ENCODE measurements at regions not wholly inside any gene's neighbourhood (a gene's known extent, or its start where the extent isn't known, plus 50 kb on each side); places are given as distances from the start of the nearest gene placed in this dataset.
A peak's percentile ranks its signal among the peaks of the same experiment; 100 is the strongest.

DNA sequence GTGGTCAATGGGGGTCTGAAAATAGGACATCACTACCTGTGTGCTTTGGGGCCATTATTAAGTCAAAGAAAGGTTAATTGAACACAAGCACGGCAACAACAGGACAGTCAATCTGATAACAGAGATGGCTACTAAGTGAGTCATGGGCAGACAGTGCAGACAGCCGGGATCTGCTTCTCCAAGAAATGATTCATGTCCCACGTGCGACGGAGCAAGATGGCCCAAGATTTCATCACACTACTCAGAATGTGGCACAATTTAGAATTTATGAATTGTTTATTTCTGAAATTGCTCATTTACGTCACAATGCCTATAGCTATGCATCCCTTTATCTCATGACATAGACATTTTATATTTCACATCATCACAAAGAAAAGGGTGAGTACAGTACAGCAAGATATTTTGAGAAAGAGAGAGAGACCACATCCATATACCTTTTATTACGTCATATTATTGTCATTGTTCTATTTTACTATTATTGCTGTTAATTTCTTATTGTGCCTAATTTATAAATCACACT lies 770.6 kb upstream of the NR2F2 start:
- no peak overlapping the region for H3K27ac ChIP-seq (ENCODE audit: low read depth, low read length)
- H3K79me1 ChIP-seq (ENCODE audit: low read length) = no peaks in the 10 kb centered on the region
- H3K56ac ChIP-seq (ENCODE audit: low read length) = no peak overlapping the region
- peak; percentile 48 for DNase-seq
- H3K4me1 ChIP-seq (ENCODE audit: control insufficient read depth, low read depth, low read length) = no peaks in the 10 kb centered on the region
- H3K79me2 ChIP-seq (ENCODE audit: control insufficient read depth, insufficient read depth, low read length) = no peaks in the 10 kb centered on the region
- H3K36me3 ChIP-seq (ENCODE audit: control insufficient read depth, insufficient read depth, low read length) = no peaks in the 10 kb centered on the region
- no peak overlapping the region for H2BK15ac ChIP-seq (replicated peaks; ENCODE audit: low read depth)
- no peak overlapping the region for H3K18ac ChIP-seq (ENCODE audit: low read length)
- H3K4me3 ChIP-seq (ENCODE audit: low read length) = no peak overlapping the region
- no peak overlapping the region for H3K4me2 ChIP-seq (ENCODE audit: low read length)
- H3K9ac ChIP-seq (ENCODE audit: low read length) = no peak overlapping the region
- no peak overlapping the region for H2AK5ac ChIP-seq (ENCODE audit: low read length)
- H2BK5ac ChIP-seq (ENCODE audit: low read length) = no peak overlapping the region
- no peaks in the 10 kb centered on the region for H3K27me3 ChIP-seq (ENCODE audit: insufficient read depth, low read length, poor library complexity)
- no peak overlapping the region for H3K4ac ChIP-seq (ENCODE audit: low read depth, low read length)
- H2BK120ac ChIP-seq (ENCODE audit: low read depth, low read length) = no peak overlapping the region
- WGBS (ENCODE audit: extremely low coverage, insufficient coverage, low lambda C conversion rate) = no CpG with 5 or more reads among the region's 7 CpGs
- no peak overlapping the region for H4K5ac ChIP-seq (ENCODE audit: low read length)
- H3K23ac ChIP-seq (ENCODE audit: low read length) = no peak overlapping the region
- no peak overlapping the region for H4K8ac ChIP-seq (ENCODE audit: low read depth, low read length)

DNA sequence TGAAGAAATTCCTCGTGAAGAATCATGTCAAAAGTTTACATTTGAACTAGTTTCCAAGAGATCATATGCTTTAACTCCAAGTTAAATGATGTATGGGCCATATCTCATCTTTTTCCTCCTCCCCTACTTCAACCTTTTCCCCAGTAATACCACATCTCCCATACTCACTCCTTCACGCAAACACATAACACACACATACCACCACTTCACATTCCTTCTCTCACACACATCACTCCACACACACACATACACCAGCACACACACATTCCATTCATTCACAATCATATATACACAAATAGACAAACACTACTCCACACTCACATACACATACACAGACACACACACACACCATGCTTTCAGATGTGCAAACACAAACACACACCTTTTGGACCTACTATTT lies 769.0 kb upstream of the NR2F2 start:
- H3K18ac ChIP-seq (ENCODE audit: low read length) = no peak overlapping the region
- no peak overlapping the region for H4K5ac ChIP-seq (ENCODE audit: low read length)
- 100% methylated on average over 1 of the region's 2 CpGs for WGBS (ENCODE audit: extremely low coverage, insufficient coverage, low lambda C conversion rate)
- H4K8ac ChIP-seq (ENCODE audit: low read depth, low read length) = no peak overlapping the region
- no peaks in the 10 kb centered on the region for H3K36me3 ChIP-seq (ENCODE audit: control insufficient read depth, insufficient read depth, low read length)
- H2BK15ac ChIP-seq (replicated peaks; ENCODE audit: low read depth) = no peak overlapping the region
- no peaks in the 10 kb centered on the region for H3K27me3 ChIP-seq (ENCODE audit: insufficient read depth, low read length, poor library complexity)
- H3K4me2 ChIP-seq (ENCODE audit: low read length) = no peak overlapping the region
- no peak overlapping the region for H3K23ac ChIP-seq (ENCODE audit: low read length)
- no peaks in the 10 kb centered on the region for H3K79me1 ChIP-seq (ENCODE audit: low read length)
- H3K56ac ChIP-seq (ENCODE audit: low read length) = no peak overlapping the region
- H3K4ac ChIP-seq (ENCODE audit: low read depth, low read length) = no peak overlapping the region
- no peak overlapping the region for H2AK5ac ChIP-seq (ENCODE audit: low read length)
- H2BK5ac ChIP-seq (ENCODE audit: low read length) = no peak overlapping the region
- no peak overlapping the region for H3K27ac ChIP-seq (ENCODE audit: low read depth, low read length)
- H2BK120ac ChIP-seq (ENCODE audit: low read depth, low read length) = no peak overlapping the region
- DNase-seq = no peak
- H3K9ac ChIP-seq (ENCODE audit: low read length) = no peak overlapping the region
- no peak overlapping the region for H3K4me3 ChIP-seq (ENCODE audit: low read length)
- H3K4me1 ChIP-seq (ENCODE audit: control insufficient read depth, low read depth, low read length) = no peaks in the 10 kb centered on the region
- no peaks in the 10 kb centered on the region for H3K79me2 ChIP-seq (ENCODE audit: control insufficient read depth, insufficient read depth, low read length)

DNA sequence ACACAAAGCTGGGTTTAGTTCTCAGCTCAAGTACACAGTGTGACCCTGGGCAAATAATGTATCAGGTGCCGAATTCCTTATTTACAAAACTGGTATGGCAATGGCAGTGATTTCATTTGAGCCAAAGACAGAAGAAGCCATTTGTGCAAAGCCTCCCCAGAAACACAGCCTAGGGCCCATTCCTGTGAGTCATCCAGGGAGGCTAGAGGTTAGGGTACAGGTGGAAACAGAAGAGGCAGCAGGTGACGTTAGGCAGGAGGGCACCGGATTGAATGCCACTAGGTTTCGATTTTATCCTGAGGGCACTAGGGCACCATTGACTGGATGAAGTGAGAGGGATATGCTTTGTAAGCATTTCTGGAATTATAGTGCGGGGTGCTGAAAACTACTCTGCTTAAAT lies 766.9 kb upstream of the NR2F2 start:
- Histone ChIP-seq H3K27ac (ENCODE audit: low read depth, low read length) (no peak overlapping the region), H2BK120ac (ENCODE audit: low read depth, low read length) (no peak overlapping the region), H3K4me1 (ENCODE audit: control insufficient read depth, low read depth, low read length) (no peaks in the 10 kb centered on the region), H2BK15ac (replicated peaks; ENCODE audit: low read depth) (no peak overlapping the region), H3K18ac (ENCODE audit: low read length) (no peak overlapping the region), H3K4me2 (ENCODE audit: low read length) (no peak overlapping the region), H2AK5ac (ENCODE audit: low read length) (no peak overlapping the region), H3K4ac (ENCODE audit: low read depth, low read length) (no peak overlapping the region), H2BK5ac (ENCODE audit: low read length) (no peak overlapping the region), H3K79me1 (ENCODE audit: low read length) (no peaks in the 10 kb centered on the region), H4K8ac (ENCODE audit: low read depth, low read length) (no peak overlapping the region), H4K5ac (ENCODE audit: low read length) (no peak overlapping the region), H3K56ac (ENCODE audit: low read length) (no peak overlapping the region), H3K23ac (ENCODE audit: low read length) (no peak overlapping the region), H3K27me3 (ENCODE audit: insufficient read depth, low read length, poor library complexity) (no peaks in the 10 kb centered on the region), H3K9ac (ENCODE audit: low read length) (no peak overlapping the region), H3K79me2 (ENCODE audit: control insufficient read depth, insufficient read depth, low read length) (no peaks in the 10 kb centered on the region), H3K4me3 (ENCODE audit: low read length) (no peak overlapping the region), H3K36me3 (ENCODE audit: control insufficient read depth, insufficient read depth, low read length) (no peaks in the 10 kb centered on the region)
- peak; percentile 3 for DNase-seq
- WGBS (ENCODE audit: extremely low coverage, insufficient coverage, low lambda C conversion rate) = no CpG with 5 or more reads among the region's 5 CpGs

DNA sequence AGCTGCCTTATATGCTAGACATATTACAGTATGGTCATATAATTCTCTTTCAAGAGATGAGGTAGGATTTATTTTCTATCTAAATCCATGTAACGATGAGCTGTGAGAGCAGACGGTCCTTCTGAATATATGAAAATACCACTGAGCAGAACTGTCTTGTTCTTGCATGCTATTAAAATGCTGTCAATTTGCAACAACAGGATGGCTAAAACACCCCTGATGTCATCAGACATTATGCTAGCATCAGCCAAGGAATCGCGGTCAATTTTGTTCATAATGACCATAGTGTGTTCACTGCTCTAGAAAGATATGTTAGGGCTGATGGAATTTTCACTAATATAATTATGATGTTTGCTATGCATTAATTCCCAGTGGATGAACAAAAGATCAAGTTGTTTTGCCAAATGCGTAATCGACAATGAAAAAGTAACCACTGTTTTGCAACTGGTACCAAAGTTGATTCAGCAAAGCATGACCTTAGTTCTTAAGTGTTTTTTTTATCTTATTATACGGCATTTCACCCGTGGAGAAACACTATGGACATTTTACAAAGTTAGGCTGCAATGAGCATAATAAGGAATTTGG lies 765.4 kb upstream of the NR2F2 start:
- Histone ChIP-seq H3K56ac (ENCODE audit: low read length) (no peak overlapping the region), H3K18ac (ENCODE audit: low read length) (no peak overlapping the region), H3K4me3 (ENCODE audit: low read length) (no peak overlapping the region), H3K4ac (ENCODE audit: low read depth, low read length) (no peak overlapping the region), H2BK5ac (ENCODE audit: low read length) (no peak overlapping the region), H3K27me3 (ENCODE audit: insufficient read depth, low read length, poor library complexity) (no peaks in the 10 kb centered on the region), H2AK5ac (ENCODE audit: low read length) (no peak overlapping the region), H4K8ac (ENCODE audit: low read depth, low read length) (no peak overlapping the region), H3K23ac (ENCODE audit: low read length) (no peak overlapping the region), H3K36me3 (ENCODE audit: control insufficient read depth, insufficient read depth, low read length) (no peaks in the 10 kb centered on the region), H3K79me2 (ENCODE audit: control insufficient read depth, insufficient read depth, low read length) (no peaks in the 10 kb centered on the region), H2BK15ac (replicated peaks; ENCODE audit: low read depth) (no peak overlapping the region), H3K4me2 (ENCODE audit: low read length) (no peak overlapping the region), H3K4me1 (ENCODE audit: control insufficient read depth, low read depth, low read length) (no peaks in the 10 kb centered on the region), H3K27ac (ENCODE audit: low read depth, low read length) (no peak overlapping the region), H4K5ac (ENCODE audit: low read length) (no peak overlapping the region), H2BK120ac (ENCODE audit: low read depth, low read length) (no peak overlapping the region), H3K9ac (ENCODE audit: low read length) (no peak overlapping the region), H3K79me1 (ENCODE audit: low read length) (no peaks in the 10 kb centered on the region)
- no peak for DNase-seq
- no CpG with 5 or more reads among the region's 8 CpGs for WGBS (ENCODE audit: extremely low coverage, insufficient coverage, low lambda C conversion rate)

DNA sequence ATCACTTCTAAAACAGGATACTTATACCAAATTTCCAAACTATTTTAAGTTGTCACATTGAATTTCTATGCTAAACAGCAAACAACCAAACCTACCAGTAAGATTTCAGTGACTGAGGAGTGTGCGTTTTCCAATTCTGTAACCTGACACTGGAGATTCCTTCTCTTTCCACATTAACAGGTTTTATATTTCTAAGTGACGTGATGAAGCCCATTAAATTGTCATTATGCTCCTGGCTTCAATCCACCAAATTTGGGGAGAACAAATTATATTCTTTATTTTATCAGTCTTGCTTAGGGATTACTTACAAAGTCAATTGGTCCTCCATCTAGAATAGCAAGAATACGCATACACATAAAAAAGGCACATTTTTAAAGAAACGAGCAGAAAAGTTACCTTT lies 764.8 kb upstream of the NR2F2 start:
- Histone ChIP-seq H4K8ac (ENCODE audit: low read depth, low read length) (no peak overlapping the region), H3K18ac (ENCODE audit: low read length) (no peak overlapping the region), H2BK120ac (ENCODE audit: low read depth, low read length) (no peak overlapping the region), H3K4me3 (ENCODE audit: low read length) (no peak overlapping the region), H4K5ac (ENCODE audit: low read length) (no peak overlapping the region), H3K27ac (ENCODE audit: low read depth, low read length) (no peak overlapping the region), H3K27me3 (ENCODE audit: insufficient read depth, low read length, poor library complexity) (no peaks in the 10 kb centered on the region), H3K79me2 (ENCODE audit: control insufficient read depth, insufficient read depth, low read length) (no peaks in the 10 kb centered on the region), H3K9ac (ENCODE audit: low read length) (no peak overlapping the region), H3K4me2 (ENCODE audit: low read length) (no peak overlapping the region), H3K23ac (ENCODE audit: low read length) (no peak overlapping the region), H2BK5ac (ENCODE audit: low read length) (no peak overlapping the region), H3K79me1 (ENCODE audit: low read length) (no peaks in the 10 kb centered on the region), H3K56ac (ENCODE audit: low read length) (no peak overlapping the region), H3K4me1 (ENCODE audit: control insufficient read depth, low read depth, low read length) (no peaks in the 10 kb centered on the region), H2AK5ac (ENCODE audit: low read length) (no peak overlapping the region), H2BK15ac (replicated peaks; ENCODE audit: low read depth) (no peak overlapping the region), H3K36me3 (ENCODE audit: control insufficient read depth, insufficient read depth, low read length) (no peaks in the 10 kb centered on the region), H3K4ac (ENCODE audit: low read depth, low read length) (no peak overlapping the region)
- no peak for DNase-seq
- no CpG with 5 or more reads among the region's 4 CpGs for WGBS (ENCODE audit: extremely low coverage, insufficient coverage, low lambda C conversion rate)

DNA sequence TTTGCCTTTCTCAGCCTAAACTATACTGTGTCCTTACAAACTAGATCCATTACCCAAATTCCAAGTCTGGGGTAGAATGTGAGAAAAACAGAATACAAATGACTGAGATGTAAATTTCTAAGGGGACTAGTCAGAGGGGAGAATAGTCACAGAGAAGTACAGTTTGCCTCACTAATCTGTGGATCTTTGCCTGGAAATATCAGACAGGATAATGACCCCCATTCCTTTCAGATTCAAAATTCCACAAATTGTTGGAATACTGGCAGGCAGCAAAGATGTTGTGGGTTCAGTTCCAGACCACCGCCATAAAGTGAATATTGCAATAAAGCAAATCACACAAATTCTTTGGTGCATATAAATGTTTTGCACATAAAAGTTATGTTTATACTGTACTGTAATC lies 762.8 kb upstream of the NR2F2 start:
- Histone ChIP-seq H2AK5ac (ENCODE audit: low read length) (no peak overlapping the region), H3K79me2 (ENCODE audit: control insufficient read depth, insufficient read depth, low read length) (no peaks in the 10 kb centered on the region), H3K4me1 (ENCODE audit: control insufficient read depth, low read depth, low read length) (no peaks in the 10 kb centered on the region), H2BK15ac (replicated peaks; ENCODE audit: low read depth) (no peak overlapping the region), H3K9ac (ENCODE audit: low read length) (no peak overlapping the region), H3K79me1 (ENCODE audit: low read length) (no peaks in the 10 kb centered on the region), H3K36me3 (ENCODE audit: control insufficient read depth, insufficient read depth, low read length) (no peaks in the 10 kb centered on the region), H3K4me3 (ENCODE audit: low read length) (no peak overlapping the region), H2BK5ac (ENCODE audit: low read length) (no peak overlapping the region), H3K4ac (ENCODE audit: low read depth, low read length) (no peak overlapping the region), H3K23ac (ENCODE audit: low read length) (no peak overlapping the region), H3K56ac (ENCODE audit: low read length) (no peak overlapping the region), H3K27ac (ENCODE audit: low read depth, low read length) (no peak overlapping the region), H4K5ac (ENCODE audit: low read length) (no peak overlapping the region), H3K4me2 (ENCODE audit: low read length) (no peak overlapping the region), H3K18ac (ENCODE audit: low read length) (no peak overlapping the region), H3K27me3 (ENCODE audit: insufficient read depth, low read length, poor library complexity) (no peaks in the 10 kb centered on the region), H4K8ac (ENCODE audit: low read depth, low read length) (no peak overlapping the region), H2BK120ac (ENCODE audit: low read depth, low read length) (no peak overlapping the region)
- WGBS (ENCODE audit: extremely low coverage, insufficient coverage, low lambda C conversion rate) = no CpG with 5 or more reads among the region's 1 CpG
- peak; percentile 4 for DNase-seq
